Stimulated activated CD4-positive, alpha-beta T cell treated with anti-CD3 and anti-CD28 coated beads, Interleukin-2, amount 100 ng/mL, for 48 hours (primary cell): ENCODE measurements at regions not wholly inside any gene's neighbourhood (a gene's known extent, or its start where the extent isn't known, plus 50 kb on each side); places are given as distances from the start of the nearest gene placed in this dataset.

Source experiments
- DNase-seq, 2 donors: peaks; one replicate each; pipeline ENCODE4 v3.0.0-alpha.2; 2020

- no peak for DNase-seq
Observed at GRCh38 chr11:69956669-69957190, 121.4 kb upstream of the ANO1 start.

- DNase-seq = no peak
Observed at GRCh38 chr11:69957849-69958248, 120.3 kb upstream of the ANO1 start.

- no peak for DNase-seq
Observed at GRCh38 chr11:69958308-69958707, 119.8 kb upstream of the ANO1 start.

GRCh38 chr11:69959461-69959860, 118.7 kb upstream of the ANO1 start:
- DNase-seq = no peak

- no peak for DNase-seq
Observed at GRCh38 chr11:69961738-69962137, 116.4 kb upstream of the ANO1 start.

GRCh38 chr11:69962152-69962551, 116.0 kb upstream of the ANO1 start:
- no peak for DNase-seq

GRCh38 chr11:69963533-69964246, 114.4 kb upstream of the ANO1 start:
- DNase-seq = no peak

- no peak for DNase-seq
Observed at GRCh38 chr11:69964247-69964643, 113.9 kb upstream of the ANO1 start.

GRCh38 chr11:69965821-69966582, 112.1 kb upstream of the ANO1 start:
- no peak for DNase-seq

- no peak for DNase-seq
Observed at GRCh38 chr11:69966583-69966835, 111.6 kb upstream of the ANO1 start.

- DNase-seq = no peak
Observed at GRCh38 chr11:69966910-69967483, 111.1 kb upstream of the ANO1 start.

GRCh38 chr11:69967484-69967883, 110.6 kb upstream of the ANO1 start:
- no peak for DNase-seq

- no peak for DNase-seq
Observed at GRCh38 chr11:69968396-69969347, 109.4 kb upstream of the ANO1 start.

- DNase-seq = no peak
Observed at GRCh38 chr11:69969890-69970784, 108.0 kb upstream of the ANO1 start.

- no peak for DNase-seq
Observed at GRCh38 chr11:69970785-69971535, 107.2 kb upstream of the ANO1 start.

GRCh38 chr11:69971741-69972140, 106.4 kb upstream of the ANO1 start:
- DNase-seq = no peak

- no peak for DNase-seq
Observed at GRCh38 chr11:69972351-69972802, 105.7 kb upstream of the ANO1 start.

GRCh38 chr11:69974528-69974927, 103.6 kb upstream of the ANO1 start:
- no peak for DNase-seq

- no peak for DNase-seq
Observed at GRCh38 chr11:69975822-69976221, 102.3 kb upstream of the ANO1 start.

- DNase-seq = no peak
Observed at GRCh38 chr11:69976794-69977193, 101.3 kb upstream of the ANO1 start.

- DNase-seq = no peak
Observed at GRCh38 chr11:69977951-69978350, 100.2 kb upstream of the ANO1 start.
